Astrocyte (in vitro differentiated cells and primary cell): ENCODE measurements at regions not wholly inside any gene's neighbourhood (a gene's known extent, or its start where the extent isn't known, plus 50 kb on each side); places are given as distances from the start of the nearest gene placed in this dataset.
"Not testable (repeated sequence)": the region's sequence is repeated elsewhere in the genome, so short reads cannot be mapped to it uniquely, and the experiment has no call there.

Source experiments
- EZH2 ChIP-seq: IDR thresholded peaks from 2 replicates; pipeline ENCODE4 v1.6.1; 2012; ENCODE audit warnings: mild to moderate bottlenecking, low read length, inconsistent platforms; ENCODE audit not compliant: insufficient read depth
- TF ChIP-seq, protein P1 (sequence below): IDR thresholded peaks from 2 replicates; pipeline ENCODE4 v1.5.1; 2011; ENCODE audit warnings: low read depth, mild to moderate bottlenecking, inconsistent platforms, low read length, moderate library complexity; ENCODE audit not compliant: insufficient read depth

DNA sequence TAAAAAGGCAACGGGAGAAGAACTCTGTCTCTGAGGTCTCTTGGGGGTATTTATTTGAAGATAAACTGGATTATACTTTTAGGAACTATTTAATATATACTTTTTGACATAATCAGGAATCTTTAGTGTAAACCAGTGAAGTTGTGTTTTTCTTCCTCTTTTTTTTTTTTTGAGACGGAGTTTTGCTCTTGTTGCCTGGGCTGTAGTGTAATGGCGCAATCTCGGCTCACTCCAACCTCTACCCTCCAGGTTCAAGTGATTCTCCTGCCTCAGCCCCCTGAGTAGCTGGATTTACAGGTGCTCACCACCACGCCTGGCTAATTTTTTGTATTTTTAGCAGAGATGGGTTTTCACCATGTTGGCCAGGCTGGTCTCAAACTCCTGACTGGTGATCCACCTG, 68.5 kb upstream of the MAN2A1 start:
- TF ChIP-seq EZH2: not testable (repeated sequence)
- TF ChIP-seq, protein P1, sequence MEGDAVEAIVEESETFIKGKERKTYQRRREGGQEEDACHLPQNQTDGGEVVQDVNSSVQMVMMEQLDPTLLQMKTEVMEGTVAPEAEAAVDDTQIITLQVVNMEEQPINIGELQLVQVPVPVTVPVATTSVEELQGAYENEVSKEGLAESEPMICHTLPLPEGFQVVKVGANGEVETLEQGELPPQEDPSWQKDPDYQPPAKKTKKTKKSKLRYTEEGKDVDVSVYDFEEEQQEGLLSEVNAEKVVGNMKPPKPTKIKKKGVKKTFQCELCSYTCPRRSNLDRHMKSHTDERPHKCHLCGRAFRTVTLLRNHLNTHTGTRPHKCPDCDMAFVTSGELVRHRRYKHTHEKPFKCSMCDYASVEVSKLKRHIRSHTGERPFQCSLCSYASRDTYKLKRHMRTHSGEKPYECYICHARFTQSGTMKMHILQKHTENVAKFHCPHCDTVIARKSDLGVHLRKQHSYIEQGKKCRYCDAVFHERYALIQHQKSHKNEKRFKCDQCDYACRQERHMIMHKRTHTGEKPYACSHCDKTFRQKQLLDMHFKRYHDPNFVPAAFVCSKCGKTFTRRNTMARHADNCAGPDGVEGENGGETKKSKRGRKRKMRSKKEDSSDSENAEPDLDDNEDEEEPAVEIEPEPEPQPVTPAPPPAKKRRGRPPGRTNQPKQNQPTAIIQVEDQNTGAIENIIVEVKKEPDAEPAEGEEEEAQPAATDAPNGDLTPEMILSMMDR: not testable (repeated sequence)
